ENCODE measurements at regions not wholly inside any gene's neighbourhood (a gene's known extent, or its start where the extent isn't known, plus 50 kb on each side); places are given as distances from the start of the nearest gene placed in this dataset.
"Not testable (repeated sequence)": the region's sequence is repeated elsewhere in the genome, so short reads cannot be mapped to it uniquely, and the experiment has no call there.

DNA sequence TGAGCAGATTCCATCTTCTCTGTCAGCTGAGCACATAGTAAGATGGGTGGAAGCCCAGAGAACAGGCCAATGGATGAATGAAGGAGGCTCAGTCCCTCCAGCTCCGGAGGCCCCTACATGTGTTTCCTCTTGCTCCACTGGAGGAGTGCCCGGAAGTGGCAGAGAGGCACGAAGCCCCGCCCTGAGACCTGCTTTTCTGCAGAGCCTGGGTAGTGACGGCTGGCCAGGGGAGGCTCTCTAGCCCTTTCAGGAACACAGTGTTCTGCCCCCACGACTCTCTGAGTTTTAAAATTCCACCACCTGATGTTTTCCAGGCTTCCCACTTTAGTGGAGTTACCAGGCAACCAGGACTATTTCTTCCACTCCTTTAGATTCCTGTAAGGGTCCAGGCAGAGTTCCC is 149.4 kb upstream of the SLC6A11 start:
- no peak for DNase-seq (ENCODE audit: low spot score)

DNA sequence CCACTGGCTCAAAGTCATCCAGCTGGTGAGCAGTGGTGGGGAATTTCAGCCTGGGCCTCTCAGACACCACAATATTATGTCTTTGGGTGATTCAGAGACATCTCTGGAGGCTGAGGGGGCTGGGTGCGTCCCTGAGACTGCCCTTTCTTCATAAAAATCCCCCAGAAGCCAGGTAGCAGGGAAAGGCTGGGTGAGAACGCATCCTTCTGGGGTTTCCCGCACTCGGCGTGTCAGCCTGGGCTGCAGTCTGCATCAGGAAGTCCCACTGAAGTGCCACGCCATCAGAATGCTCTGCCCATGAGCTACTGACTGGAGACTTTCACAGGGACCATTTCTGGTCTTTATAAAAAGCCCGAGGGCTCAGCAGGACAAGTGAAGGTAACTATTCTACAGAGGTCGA is 148.8 kb upstream of the SLC6A11 start:
- no peak for DNase-seq (ENCODE audit: low spot score)

DNA sequence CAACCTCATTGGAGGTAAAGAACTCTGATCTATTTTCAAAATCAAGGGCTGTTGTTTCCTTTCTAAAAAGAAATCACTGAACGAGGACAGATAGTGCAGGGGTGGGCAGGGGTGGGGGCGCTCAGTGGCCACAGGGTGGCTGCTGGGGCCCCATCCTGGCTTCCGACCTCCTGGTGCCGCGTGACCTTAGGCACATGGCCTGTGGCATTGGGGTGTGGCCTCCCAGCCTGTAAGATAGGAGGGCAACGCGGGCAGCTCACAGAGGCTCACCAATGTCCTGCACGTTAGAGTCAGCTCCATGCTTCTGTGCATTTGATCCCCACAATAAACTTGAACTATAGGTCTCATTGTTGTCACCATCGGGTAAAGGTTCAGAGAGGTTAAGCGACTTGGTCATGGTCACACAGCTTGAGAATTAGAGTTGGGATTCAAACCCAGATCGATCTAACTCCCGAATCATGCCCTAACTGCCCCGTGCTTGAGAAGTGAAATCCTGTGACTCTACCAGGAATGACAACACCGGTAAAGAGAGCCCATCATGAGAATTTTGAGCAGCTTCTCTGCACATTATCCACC is 148.0 kb upstream of the SLC6A11 start:
- peak; percentile 32 for DNase-seq (ENCODE audit: low spot score)

DNA sequence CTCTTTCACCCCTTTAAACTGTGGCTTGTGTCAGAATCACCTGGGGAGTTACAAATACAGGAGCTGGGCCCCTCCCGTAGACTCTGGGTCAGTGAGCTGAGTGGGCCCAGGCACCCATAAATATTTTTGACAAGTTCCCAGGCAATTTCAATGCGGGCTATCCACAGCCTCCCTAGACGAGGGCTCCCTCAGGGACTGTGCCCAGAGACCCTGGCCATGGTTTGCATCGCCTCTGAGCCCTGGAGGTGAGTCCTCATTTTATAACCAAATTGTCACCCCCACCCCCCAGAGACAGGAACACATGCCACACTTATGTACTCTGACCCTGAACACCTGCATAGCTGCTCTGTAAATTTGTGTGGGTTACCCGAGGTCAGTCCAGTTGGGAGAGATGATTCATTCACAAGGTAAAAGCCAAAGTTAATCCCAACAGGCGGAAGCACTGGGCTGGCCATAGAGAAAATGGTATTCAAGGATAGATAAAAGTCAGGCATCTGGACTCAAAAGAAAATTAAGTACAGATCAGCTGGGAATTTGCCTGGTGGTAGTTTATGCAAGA is 146.5 kb upstream of the SLC6A11 start:
- DNase-seq (ENCODE audit: low spot score), result no peak

DNA sequence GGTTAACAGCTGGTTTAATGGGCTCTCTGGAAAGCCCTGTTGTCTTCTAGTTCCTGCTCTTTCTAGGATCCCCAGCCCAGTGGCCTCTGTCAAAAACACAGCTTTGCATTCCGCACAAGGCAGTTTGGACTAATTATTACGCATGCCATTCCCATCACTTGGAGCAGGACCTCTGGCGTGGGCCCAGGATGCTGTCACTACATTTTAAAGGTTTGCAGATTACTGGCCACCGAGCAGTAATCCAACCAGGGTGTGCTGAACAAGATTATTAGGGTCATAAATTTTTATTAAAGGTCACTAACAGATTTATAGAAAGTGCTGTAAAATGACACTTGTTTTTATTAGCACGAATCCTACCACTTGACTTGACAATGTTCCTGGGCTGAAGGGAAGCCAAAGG is 143.6 kb upstream of the SLC6A11 start:
- no peak for DNase-seq (ENCODE audit: low spot score)

DNA sequence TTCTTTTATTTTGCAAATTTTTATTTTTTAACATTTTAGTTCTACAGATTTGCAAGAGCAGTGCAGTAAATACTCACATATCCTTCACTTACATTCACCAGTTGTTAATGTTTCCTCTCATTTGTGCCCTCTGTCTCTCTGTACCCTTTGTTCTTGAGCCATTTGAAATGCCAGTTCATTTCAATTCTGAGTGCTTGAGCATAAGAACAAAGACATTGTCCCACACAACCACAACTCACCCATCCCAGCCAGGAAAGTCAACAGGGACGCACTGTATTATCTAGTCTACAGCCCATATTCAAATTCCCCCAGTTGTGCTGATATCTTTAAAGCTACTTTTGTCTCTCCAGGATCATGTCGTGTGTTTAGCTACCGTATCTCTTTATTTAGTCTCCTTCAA is 141.4 kb upstream of the SLC6A11 start:
- DNase-seq (ENCODE audit: low spot score), result no peak

DNA sequence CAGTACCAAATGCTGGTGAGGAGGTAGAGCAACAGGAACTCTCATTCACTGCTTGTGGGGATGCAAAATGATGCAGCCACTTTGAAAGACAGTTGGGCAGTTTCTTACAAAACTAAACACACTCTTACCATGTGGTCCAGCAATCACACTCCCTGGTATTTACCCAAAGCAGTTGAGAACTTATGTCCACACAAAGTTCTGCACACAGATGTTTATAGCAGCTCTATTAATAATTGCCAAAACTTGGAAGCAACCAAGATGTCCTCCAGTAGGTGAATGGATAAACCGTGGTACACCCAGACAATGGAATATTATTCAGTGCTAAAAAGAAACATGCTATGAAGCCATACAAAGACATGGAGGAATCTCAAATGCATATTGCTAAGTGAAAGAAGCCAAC is 139.1 kb upstream of the SLC6A11 start:
- no peak for DNase-seq (ENCODE audit: low spot score)

DNA sequence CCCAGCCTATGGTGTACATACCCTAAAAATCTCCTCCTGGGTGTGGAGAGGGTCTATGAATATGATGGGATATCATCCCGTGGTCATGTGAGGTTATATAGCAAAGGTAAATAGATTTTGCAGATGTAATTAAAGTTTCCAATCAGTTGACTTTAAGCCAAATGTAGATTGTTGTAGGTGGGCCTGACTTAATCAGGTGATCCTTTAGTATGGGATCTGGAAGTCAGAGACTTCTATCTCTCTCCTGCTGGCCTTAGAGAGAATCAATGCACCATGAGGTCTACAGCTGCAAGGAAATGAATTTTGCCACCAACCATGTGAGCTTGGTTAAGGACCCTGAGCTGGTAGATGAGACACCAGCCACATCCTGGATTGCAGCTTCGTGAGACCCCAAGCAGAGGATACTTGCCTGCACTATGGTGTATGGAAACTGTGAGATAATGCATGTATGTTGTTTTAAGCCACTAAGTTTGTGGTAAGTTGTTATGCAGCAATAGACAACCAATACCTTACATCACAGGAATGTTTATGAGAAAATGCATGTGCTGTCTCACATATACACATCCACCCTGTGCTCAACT is 137.1 kb upstream of the SLC6A11 start:
- DNase-seq (ENCODE audit: low spot score), result no peak

DNA sequence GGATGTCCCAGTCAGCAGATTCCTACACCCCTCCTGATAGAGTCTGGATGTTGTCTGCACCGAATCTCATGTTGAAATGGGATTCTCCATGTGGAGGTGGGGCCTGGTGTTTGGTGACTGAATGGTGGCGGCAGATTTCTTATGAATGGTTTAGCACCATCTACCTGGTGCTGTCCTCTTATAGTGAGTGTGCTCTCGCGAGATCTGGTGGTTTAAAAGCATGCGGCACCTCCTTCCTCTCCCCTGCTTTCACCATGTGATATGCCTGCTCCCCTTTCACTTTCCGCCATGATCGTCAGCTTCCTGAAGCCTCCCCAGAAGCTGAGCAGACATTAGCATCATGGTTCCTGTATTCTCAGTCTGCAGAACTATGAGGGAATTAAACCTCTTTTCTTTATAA is 135.2 kb upstream of the SLC6A11 start:
- DNase-seq (ENCODE audit: low spot score), result no peak

DNA sequence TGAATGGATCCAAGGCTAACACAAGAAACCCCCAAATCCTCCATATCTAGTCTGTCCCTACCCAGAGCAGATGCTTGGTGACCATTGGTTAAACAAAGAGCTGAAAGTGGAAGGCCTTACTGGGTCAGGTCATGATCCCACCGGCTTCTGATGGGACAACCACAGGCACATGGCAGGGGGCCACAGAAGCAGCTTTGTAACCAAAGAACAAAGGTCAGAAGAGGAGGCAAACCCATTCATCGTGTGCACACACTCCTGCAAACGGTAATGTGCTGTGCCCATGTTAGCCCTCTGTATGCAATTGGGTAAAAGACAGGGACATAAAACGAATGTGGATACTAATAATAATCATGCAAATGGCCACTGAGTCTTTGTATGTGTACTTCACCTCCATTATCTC is 133.3 kb upstream of the SLC6A11 start:
- DNase-seq (ENCODE audit: low spot score), result no peak

DNA sequence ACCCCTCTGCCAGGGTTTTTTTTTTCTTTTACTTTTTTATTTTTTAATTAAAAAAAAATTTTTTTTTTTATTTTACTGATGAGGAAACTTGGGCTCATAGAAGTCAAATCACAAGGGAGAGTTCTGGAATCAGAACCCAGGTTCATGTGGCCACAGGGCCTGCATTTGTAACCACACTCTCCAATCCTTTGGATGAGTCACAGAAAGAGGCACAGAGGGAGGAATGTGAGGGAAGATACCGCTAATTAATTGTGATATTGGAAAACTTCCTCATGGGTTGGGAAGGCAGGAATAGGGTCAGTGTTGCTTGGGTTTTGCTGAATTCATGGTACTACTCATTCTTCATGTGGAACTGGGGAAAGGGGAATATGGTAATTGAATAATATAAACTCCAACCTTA is 132.9 kb upstream of the SLC6A11 start:
- no peak for DNase-seq (ENCODE audit: low spot score)

DNA sequence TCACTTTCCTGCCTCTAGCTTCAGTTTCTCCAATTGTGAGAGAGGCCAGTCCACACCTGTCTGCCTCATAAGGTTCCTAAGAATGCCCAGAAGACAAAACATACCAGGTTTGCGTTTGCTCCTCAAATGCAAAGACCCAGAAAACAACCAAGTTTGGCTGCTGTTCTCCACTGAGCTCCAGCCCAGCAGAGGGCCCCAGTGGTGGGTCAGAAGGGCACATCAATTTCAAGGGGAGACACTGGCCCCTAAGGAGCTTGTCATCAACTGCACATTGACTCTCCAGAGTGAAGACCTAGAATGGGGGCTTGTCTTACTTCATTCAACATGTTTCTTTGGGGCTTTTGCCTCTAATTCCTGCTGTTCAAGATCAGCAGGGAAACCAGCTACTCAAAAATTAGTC is 127.9 kb upstream of the SLC6A11 start:
- no peak for DNase-seq (ENCODE audit: low spot score)

DNA sequence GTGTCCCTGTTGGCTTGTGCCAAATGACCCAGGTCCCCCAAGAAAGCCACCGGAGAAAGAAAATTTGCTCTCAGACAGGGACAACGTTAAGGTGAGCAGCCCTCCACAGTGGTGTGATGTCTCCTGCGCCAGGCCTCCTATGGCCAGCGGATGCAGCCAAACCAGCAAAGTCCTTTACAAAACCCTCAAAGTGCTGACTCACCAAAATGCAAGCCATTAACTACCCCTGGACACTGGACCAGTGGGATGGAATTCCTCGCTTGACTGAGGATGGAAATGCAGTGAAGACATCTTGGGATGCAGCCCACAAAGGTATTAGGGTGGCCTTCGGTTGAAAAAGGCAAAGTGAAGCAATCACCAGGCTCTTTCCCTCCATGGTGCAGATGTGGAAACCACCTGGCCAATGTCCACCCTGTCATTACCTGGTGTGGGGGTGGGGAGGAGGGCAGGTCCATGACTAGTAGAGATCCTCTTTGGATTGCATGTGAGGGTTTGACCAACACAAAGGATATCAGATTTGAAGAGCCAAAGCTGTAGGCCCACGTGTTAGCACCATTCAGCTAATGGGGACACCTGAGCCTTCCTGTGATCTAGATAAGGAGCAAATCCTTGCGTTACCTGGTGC is 127.4 kb upstream of the SLC6A11 start:
- no peak for DNase-seq (ENCODE audit: low spot score)

DNA sequence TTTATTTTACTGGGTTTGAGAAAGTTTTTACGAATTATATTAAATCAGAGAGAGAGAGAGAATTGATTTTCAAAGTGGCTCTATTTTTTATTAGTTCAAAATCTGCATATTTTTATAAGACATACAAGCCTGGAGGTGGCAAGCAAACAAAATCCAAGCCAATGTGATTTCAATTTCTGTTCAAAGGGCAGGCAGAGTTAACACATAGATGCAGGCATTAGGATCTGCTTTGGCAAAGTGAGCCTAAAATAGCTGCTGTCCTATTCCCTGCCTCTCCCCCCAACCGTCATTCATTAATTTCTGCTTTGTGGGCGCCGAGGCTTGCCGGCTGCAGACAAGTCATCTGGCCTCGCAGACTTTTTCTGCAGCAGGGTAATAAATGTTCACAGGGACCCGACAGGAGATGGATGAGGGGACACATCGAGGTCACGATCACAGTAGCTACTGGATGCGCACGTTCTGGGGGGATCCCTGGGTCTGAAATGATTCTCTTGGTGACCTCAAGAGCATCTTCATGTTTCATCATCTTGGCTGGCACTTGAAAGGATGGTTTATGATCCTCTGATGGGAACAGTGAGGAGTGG is 123.9 kb upstream of the SLC6A11 start:
- DNase-seq (ENCODE audit: low spot score), result no peak

DNA sequence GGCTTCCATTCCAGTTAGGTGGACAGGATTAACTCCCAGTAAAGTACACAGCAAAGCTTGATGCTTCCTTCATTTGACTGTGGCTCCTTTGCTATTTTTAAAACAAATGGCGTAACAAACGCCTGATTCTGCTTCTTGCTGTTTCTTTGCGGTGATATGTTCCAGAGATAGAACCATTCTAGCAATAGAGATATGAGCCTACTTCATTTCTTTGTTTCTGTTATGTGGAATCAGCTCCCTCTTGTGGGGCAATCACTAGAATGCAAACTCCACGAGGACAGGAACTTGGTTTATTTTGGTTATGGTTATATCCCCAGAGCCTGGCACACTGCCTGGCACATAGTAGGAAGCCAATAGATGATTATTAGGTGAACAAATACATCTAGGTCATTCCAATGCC is 122.6 kb upstream of the SLC6A11 start:
- DNase-seq (ENCODE audit: low spot score), result no peak

DNA sequence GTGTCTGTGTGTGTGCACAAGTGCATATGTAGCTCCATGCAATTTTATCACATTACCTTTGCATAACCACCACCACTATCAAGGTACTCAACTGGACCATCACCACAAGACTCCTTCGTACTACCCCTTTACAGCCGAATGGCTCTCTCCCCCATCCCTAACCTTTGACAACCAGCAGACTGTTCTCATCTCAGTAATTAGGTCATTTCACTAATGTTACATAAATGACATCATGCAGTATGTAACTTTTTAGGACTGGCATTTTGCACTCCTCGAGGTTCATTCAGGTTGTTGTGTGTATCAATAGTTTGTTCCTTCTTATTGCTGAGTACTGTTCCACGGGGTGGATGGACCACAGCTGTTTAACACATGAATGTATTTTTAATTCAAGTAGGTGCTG is 121.8 kb upstream of the SLC6A11 start:
- DNase-seq (ENCODE audit: low spot score), result no peak

DNA sequence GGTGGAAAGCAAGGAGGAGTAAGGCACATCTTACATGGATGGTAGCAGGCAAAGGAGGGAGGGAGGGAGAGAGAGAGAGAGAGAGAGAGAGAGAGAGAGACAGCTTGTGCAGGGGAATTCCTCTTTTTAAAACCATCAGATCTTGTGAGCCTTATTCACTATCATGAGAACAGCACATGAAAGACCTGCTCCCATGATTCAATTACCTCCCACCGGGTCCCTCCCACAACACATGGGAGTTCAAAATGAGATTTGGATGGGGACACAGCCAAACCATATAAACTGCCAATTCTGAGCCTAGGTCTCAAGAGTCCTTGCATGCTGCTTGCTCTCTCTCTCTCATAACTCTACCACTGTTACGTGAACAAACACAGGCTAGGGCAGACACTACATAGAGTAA is 120.8 kb upstream of the SLC6A11 start:
- not testable (repeated sequence) for DNase-seq (ENCODE audit: low spot score)

DNA sequence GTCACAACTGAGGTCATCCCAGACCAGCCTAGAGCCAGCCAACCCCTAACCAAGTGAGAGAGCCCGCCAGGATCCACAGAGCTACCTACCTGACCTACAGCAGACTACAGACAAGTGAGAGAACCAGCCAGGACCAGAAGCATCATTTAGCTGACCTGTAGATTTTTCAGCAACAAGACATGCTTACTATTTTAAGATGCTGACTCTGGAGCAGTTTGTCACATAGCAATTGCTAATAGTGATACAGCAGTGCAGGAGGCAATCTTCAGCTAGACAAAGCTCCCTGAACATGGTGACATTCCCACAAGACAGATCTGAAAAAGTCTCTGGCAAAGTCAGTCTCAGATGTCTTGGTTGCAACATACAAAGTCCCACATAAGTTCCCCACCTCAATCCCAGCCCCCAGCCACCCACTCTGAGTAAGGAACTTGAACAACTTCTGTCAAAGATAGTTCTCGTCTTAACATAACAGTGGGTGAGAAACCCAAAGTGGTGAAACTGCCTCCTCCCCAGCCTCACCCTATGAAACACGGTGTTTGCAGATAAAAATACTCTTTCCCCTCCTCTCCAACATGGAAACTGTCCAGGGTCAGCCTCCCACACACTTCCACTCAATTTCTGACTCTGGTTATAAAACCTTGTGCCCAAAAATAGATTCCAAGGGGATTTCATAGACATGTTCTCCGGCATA is 120.3 kb upstream of the SLC6A11 start:
- DNase-seq (ENCODE audit: low spot score), result no peak

DNA sequence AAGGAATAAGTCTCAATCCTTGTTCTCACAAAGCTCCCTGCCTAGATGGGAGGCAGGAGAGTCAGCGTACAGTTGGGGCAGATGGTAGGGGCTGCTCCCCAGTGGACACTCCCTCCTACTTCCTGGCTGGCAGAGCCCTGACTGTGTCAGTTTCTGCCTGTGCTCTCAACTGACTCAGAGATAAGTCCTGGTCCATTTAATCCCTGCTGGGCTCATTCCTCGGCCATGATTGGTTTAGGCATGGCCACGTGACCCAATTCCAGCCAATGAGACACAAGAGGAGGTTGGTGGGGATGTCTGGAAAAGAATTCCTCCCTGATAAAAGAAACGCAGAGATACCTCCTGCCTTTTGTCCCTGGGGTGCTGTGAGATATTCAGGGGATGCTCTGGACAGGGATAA is 118.1 kb upstream of the SLC6A11 start:
- no peak for DNase-seq (ENCODE audit: low spot score)

DNA sequence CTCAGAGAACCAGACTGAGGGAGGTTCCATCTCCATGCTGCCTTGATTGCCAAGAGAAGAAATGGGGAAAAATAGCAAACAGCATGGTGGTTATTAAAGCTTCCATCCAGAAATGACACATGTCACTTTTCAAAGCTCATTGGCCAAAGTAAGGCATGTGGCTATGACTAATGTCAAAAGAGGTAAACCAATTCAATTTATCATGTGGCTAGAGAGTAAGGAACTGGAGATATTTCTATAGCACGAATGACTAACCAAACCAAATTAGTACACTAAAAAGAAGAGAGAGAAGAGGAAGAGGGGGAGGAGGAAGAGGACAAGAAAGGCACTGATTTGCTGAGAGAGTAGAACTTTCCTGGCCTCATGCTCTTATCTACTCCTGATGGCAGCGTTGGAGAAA is 115.2 kb upstream of the SLC6A11 start:
- no peak for DNase-seq (ENCODE audit: low spot score)

DNA sequence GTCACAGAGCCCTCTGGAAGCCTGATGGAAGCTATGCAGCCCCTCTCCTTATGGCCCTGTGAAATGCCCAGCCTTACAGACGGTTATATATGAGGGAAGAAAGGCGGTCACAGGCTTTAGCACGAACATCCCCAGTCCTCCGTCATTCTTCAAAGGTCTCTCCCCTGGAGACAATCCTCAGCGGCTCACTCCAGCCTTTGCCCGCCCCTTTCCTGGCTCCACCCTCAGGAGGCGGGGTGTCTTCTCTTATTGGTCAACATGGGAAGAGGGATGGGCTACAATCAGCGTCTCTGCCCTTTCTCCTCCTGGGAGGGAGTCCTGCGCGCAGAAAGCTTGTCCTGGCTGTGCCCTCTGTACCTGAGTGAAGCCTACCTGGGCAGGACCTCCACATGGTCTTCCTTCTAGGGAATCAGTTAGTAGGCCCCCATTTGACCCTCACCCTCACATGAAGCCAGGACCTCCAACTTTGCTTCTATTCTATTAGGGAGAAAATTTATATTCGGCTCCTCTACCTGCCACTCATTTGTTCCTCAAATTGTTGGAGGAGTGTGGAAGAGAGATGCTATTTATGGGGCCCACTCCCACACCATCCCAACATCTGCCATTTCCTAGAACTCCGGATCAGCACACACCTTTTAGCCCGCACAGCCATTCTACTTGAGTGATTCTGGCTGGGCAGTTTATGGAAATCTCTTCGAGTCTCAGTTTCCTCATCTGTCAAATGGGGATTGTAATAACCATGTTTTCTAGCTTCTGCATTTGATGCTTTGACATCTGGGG is 112.9 kb upstream of the SLC6A11 start:
- peak; percentile 88 for DNase-seq (ENCODE audit: low spot score)

DNA sequence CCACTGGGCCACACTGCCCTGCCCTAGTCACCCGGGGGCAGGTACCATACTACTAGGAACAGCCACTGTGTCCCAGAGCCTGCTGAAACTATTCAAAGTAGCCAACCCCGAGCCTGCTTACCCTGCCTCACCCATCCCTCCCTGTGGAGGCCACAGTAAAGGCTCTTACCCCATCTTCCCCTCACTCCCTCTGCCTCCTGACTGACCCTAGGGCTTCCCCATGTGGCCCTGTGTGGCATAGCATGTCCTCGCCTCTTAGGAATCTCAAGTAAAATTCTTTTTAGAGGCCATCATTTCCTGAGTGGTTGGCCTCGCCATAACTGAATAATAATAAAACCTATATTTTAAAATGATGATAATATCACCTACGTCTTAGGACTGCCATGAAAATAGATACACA is 112.2 kb upstream of the SLC6A11 start:
- DNase-seq (ENCODE audit: low spot score), result peak; percentile 63
